ENCODE measurements at regions not wholly inside any gene's neighbourhood (a gene's known extent, or its start where the extent isn't known, plus 50 kb on each side); places are given as distances from the start of the nearest gene placed in this dataset.

DNA sequence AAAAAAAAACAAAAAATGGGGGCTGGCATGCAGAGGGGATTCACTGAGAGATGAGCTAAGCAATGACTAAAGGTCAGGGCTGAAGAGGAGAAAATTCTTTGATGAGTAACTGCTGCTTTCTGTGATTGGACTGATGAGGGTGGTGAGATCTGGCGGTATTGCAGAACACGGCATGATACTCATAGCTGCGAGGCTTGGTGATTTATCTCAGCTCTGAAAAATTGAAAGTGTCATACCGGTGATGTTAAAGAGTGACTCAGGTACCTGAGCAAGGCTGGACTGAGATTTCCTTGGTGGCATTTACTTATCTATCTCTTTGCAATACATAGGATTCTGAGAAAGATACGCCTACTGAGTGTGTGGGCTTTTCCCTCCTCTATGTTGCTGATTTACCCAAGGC lies 204.1 kb upstream of the DDX53 start:
- Histone ChIP-seq H3K4me2 (no peak overlapping the region), H3K27ac (no peak overlapping the region), H3K9me3 (no peaks in the 10 kb centered on the region), H3K4me1 (no peaks in the 10 kb centered on the region), H3K4me3 (no peak overlapping the region)
- WGBS (ENCODE audit: missing lambda C conversion rate): 1% methylated on average over 5 of the region's 5 CpGs
- ChIA-PET CTCF (no interaction called here), POLR2A (interaction anchor here (0.6 kb wide), 1 partner anchor 772 kb away, joined by 3 read pairs; no protein-coding TSS in a partner anchor)
- DNase-seq (ENCODE audit: low read depth in 1 of 2, low spot score in 1 of 2) (no peak), FAIRE-seq (peak; percentile 61), ATAC-seq (no peak)
- TF ChIP-seq RNF2 (IDR thresholded peaks at IDR 0.05; ENCODE audit: borderline replicate concordance, low read depth) (no peak), PHF8 (IDR thresholded peaks at IDR 0.05; ENCODE audit: borderline replicate concordance, low read depth) (no peak), EHF (CRISPR knock-in tag; IDR thresholded peaks at IDR 0.05) (no peak), MAZ (IDR thresholded peaks at IDR 0.05; ENCODE audit: borderline replicate concordance, low read depth, low read length) (no peak), GATA3 (IDR thresholded peaks at IDR 0.05; ENCODE audit: borderline replicate concordance) (no peak), ZNF302 (CRISPR knock-in tag; IDR thresholded peaks at IDR 0.05) (no peak), RFX5 (IDR thresholded peaks at IDR 0.05) (no peak)
- TF ChIP-seq, protein P1, sequence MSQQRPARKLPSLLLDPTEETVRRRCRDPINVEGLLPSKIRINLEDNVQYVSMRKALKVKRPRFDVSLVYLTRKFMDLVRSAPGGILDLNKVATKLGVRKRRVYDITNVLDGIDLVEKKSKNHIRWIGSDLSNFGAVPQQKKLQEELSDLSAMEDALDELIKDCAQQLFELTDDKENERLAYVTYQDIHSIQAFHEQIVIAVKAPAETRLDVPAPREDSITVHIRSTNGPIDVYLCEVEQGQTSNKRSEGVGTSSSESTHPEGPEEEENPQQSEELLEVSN (IDR thresholded peaks at IDR 0.05; ENCODE audit: borderline replicate concordance, low read depth): no peak
- TF ChIP-seq, protein P2, sequence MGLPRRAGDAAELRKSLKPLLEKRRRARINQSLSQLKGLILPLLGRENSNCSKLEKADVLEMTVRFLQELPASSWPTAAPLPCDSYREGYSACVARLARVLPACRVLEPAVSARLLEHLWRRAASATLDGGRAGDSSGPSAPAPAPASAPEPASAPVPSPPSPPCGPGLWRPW (IDR thresholded peaks at IDR 0.05): no peak
- TF ChIP-seq, protein P3, sequence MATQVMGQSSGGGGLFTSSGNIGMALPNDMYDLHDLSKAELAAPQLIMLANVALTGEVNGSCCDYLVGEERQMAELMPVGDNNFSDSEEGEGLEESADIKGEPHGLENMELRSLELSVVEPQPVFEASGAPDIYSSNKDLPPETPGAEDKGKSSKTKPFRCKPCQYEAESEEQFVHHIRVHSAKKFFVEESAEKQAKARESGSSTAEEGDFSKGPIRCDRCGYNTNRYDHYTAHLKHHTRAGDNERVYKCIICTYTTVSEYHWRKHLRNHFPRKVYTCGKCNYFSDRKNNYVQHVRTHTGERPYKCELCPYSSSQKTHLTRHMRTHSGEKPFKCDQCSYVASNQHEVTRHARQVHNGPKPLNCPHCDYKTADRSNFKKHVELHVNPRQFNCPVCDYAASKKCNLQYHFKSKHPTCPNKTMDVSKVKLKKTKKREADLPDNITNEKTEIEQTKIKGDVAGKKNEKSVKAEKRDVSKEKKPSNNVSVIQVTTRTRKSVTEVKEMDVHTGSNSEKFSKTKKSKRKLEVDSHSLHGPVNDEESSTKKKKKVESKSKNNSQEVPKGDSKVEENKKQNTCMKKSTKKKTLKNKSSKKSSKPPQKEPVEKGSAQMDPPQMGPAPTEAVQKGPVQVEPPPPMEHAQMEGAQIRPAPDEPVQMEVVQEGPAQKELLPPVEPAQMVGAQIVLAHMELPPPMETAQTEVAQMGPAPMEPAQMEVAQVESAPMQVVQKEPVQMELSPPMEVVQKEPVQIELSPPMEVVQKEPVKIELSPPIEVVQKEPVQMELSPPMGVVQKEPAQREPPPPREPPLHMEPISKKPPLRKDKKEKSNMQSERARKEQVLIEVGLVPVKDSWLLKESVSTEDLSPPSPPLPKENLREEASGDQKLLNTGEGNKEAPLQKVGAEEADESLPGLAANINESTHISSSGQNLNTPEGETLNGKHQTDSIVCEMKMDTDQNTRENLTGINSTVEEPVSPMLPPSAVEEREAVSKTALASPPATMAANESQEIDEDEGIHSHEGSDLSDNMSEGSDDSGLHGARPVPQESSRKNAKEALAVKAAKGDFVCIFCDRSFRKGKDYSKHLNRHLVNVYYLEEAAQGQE (IDR thresholded peaks at IDR 0.05): no peak
- TF ChIP-seq, protein P4, sequence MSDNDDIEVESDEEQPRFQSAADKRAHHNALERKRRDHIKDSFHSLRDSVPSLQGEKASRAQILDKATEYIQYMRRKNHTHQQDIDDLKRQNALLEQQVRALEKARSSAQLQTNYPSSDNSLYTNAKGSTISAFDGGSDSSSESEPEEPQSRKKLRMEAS (IDR thresholded peaks at IDR 0.05): no peak
- TF ChIP-seq, protein P5, sequence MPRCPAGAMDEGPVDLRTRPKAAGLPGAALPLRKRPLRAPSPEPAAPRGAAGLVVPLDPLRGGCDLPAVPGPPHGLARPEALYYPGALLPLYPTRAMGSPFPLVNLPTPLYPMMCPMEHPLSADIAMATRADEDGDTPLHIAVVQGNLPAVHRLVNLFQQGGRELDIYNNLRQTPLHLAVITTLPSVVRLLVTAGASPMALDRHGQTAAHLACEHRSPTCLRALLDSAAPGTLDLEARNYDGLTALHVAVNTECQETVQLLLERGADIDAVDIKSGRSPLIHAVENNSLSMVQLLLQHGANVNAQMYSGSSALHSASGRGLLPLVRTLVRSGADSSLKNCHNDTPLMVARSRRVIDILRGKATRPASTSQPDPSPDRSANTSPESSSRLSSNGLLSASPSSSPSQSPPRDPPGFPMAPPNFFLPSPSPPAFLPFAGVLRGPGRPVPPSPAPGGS (IDR thresholded peaks at IDR 0.05): no peak

DNA sequence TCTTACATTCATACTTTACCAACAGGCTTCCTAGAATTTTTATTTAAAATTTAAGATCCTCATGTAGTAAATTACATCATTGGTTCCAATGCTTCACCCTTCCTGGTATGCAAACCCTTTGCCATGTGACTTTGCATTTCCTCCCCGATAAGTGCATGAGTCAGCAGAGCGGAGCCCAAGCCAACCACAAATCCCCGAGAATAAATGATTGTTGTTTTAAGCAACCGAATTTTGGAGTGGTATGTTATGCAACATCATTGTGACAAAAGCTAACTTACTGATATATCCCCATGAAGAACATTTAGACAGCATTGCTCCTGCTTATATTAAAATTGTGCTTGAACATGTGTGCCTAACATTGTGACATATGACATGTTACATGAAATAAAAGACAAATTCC lies 199.4 kb upstream of the DDX53 start:
- FAIRE-seq (no peak), DNase-seq (ENCODE audit: low read depth in 1 of 2, low spot score in 1 of 2) (peak in 1 of 2 experiments; percentile 39), ATAC-seq (no peak)
- H3K27ac ChIP-seq: no peak overlapping the region
- WGBS (ENCODE audit: missing lambda C conversion rate): 11% methylated on average over 4 of the region's 4 CpGs
- H3K4me3 ChIP-seq: no peak overlapping the region
- TF ChIP-seq CBX8 (IDR thresholded peaks at IDR 0.05) (no peak), FOSL2 (IDR thresholded peaks at IDR 0.05) (no peak), FOSL2 (CRISPR knock-in tag; IDR thresholded peaks at IDR 0.05) (0 out of 2 replicates have a peak, but pooled peaks have one; percentile 8)
- H3K4me1 ChIP-seq: no peaks in the 10 kb centered on the region
- ChIA-PET POLR2A (no interaction called here), CTCF (no interaction called here)
- no peaks in the 10 kb centered on the region for H3K9me3 ChIP-seq
- peak overlapping the region; percentile 17; the same call in 1 of the 3 replicates for H3K4me2 ChIP-seq

DNA sequence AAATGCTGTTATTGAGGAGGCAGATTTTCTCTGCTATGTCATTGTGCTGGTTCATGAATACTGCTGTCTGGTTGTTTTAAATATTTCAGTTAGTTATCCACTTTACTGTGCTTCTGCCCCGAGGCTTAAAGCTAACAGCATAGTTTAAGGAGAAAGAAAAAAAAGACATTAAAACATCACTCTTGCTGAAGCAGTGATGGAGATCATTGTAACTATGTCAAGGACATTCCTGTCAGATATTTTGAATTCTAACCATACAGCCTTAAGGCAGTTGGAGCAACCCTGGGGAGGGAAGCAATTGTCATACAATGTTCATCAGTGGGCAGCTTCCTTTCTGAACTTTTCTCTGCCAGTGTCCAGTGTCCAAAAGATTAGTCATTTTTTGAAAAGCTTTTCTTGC lies 199.0 kb upstream of the DDX53 start:
- no peak for DNase-seq (ENCODE audit: low read depth in 1 of 2, low spot score in 1 of 2)
- ChIA-PET POLR2A (no interaction called here), CTCF (no interaction called here)
- ATAC-seq: no peak
- Histone ChIP-seq H3K9me3 (no peaks in the 10 kb centered on the region), H3K4me1 (no peaks in the 10 kb centered on the region), H3K27ac (no peak overlapping the region), H3K4me3 (no peak overlapping the region), H3K4me2 (no peak overlapping the region)
- TF ChIP-seq, protein P6, sequence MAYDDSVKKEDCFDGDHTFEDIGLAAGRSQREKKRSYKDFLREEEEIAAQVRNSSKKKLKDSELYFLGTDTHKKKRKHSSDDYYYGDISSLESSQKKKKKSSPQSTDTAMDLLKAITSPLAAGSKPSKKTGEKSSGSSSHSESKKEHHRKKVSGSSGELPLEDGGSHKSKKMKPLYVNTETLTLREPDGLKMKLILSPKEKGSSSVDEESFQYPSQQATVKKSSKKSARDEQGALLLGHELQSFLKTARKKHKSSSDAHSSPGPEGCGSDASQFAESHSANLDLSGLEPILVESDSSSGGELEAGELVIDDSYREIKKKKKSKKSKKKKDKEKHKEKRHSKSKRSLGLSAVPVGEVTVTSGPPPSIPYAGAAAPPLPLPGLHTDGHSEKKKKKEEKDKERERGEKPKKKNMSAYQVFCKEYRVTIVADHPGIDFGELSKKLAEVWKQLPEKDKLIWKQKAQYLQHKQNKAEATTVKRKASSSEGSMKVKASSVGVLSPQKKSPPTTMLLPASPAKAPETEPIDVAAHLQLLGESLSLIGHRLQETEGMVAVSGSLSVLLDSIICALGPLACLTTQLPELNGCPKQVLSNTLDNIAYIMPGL (CRISPR knock-in tag; IDR thresholded peaks at IDR 0.05; ENCODE audit: borderline replicate concordance): no peak
- TF ChIP-seq NFE2L2 (conservative IDR thresholded peaks at IDR 0.05; ENCODE audit: low read length) (no peak), PHF8 (IDR thresholded peaks at IDR 0.05; ENCODE audit: borderline replicate concordance, low read depth) (no peak), CBX8 (IDR thresholded peaks at IDR 0.05) (no peak), HOXA7 (CRISPR knock-in tag; IDR thresholded peaks at IDR 0.05) (no peak), RNF2 (IDR thresholded peaks at IDR 0.05; ENCODE audit: borderline replicate concordance, low read depth) (no peak), NR3C1 (IDR thresholded peaks at IDR 0.05) (no peak), ESRRA (IDR thresholded peaks at IDR 0.05; ENCODE audit: borderline replicate concordance, low read length) (no peak), GATA3 (IDR thresholded peaks at IDR 0.05; ENCODE audit: borderline replicate concordance) (no peak), ZSCAN20 (CRISPR knock-in tag; IDR thresholded peaks at IDR 0.05) (no peak)
- TF ChIP-seq, protein P7, sequence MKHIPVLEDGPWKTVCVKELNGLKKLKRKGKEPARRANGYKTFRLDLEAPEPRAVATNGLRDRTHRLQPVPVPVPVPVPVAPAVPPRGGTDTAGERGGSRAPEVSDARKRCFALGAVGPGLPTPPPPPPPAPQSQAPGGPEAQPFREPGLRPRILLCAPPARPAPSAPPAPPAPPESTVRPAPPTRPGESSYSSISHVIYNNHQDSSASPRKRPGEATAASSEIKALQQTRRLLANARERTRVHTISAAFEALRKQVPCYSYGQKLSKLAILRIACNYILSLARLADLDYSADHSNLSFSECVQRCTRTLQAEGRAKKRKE (CRISPR knock-in tag; IDR thresholded peaks at IDR 0.05; ENCODE audit: low read depth): no peak
- TF ChIP-seq, protein P2 (IDR thresholded peaks at IDR 0.05): no peak
- 0% methylated on average over 1 of the region's 1 CpG for WGBS (ENCODE audit: missing lambda C conversion rate)
- FAIRE-seq: no peak
